ENCODE measurements at regions not wholly inside any gene's neighbourhood (a gene's known extent, or its start where the extent isn't known, plus 50 kb on each side); places are given as distances from the start of the nearest gene placed in this dataset.

DNA sequence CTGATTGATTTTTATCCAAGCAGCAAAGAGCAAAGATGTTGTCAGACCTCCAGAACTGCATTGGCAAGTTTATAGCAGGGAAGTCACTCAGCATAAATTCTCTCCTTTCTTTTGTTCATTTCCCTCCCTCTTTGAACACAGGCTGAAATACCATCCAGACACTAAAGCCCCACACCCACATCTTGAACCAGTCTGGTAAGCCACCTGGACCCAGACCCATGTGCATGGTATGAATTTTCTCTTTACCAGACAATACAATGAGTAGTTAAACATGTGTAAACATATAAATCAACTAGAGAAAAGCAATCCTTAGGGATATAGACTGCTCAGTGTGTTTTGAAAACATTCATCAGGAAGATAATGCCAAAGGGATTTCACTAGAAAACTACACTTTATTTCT, 488.3 kb upstream of the FLRT2 start:
- TF ChIP-seq FOXP2 (optimal IDR thresholded peaks at IDR 0.05; ENCODE audit: control extremely low read depth, extremely low read length, insufficient read depth) (no peak), EZH2 (IDR thresholded peaks at IDR 0.05) (no peak), POLR2AphosphoS5 (IDR thresholded peaks at IDR 0.05; ENCODE audit: borderline replicate concordance, low read depth, low read length) (no peak)
- DNase-seq (ENCODE audit: low read depth, low spot score) = no peak
- Histone ChIP-seq H3K4me3 (no peak overlapping the region), H3K27ac (no peak overlapping the region), H3K9me3 (ENCODE audit: low read depth, low read length) (no peaks in the 10 kb centered on the region), H3K36me3 (ENCODE audit: insufficient read depth, low read length) (no peaks in the 10 kb centered on the region), H3K9ac (ENCODE audit: insufficient read length) (no peak overlapping the region)

DNA sequence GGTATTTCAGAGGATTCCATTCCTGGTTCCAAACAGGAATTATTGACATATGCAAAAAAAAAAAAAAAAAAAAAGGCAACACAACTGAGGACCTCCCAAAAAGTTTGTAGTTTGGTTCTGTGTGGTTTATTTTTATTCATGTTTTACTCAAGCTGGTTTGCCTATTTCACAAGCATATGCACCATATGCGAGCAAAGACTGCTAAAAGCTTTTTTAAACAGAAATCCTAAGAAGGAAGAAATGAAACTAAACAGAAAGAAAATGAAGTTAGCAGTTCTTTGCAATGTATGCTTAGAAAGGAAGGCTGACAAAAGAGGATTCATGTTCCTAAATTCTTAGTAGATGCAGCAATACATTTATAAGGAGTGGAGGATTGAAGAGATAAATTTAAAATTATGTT, 487.6 kb upstream of the FLRT2 start:
- TF ChIP-seq POLR2AphosphoS5 (IDR thresholded peaks at IDR 0.05; ENCODE audit: borderline replicate concordance, low read depth, low read length) = no peak
- TF ChIP-seq FOXP2 (optimal IDR thresholded peaks at IDR 0.05; ENCODE audit: control extremely low read depth, extremely low read length, insufficient read depth) = no peak
- TF ChIP-seq EZH2 (IDR thresholded peaks at IDR 0.05) = no peak
- no peak overlapping the region for H3K9ac ChIP-seq (ENCODE audit: insufficient read length)

DNA sequence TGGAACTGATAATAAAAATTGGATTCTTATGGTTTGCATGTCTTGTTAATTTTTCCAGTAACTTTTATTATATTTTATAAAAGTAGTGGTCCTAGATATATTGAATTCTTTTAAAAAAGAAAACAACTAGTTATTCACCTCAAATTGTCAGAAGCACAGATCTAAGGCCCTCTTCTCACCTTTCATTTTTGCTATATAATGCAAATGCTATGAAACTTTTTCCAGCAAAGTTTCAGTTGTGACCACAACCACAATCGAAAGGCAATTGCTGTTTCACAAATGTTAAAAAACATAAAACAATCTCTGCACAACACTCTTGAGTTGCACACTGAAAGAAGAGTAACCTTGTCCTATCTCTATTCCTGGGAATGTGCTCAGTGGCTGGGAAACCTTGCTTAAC, 479.8 kb upstream of the FLRT2 start:
- TF ChIP-seq POLR2AphosphoS5 (IDR thresholded peaks at IDR 0.05; ENCODE audit: borderline replicate concordance, low read depth, low read length) (no peak), EZH2 (IDR thresholded peaks at IDR 0.05) (no peak), FOXP2 (optimal IDR thresholded peaks at IDR 0.05; ENCODE audit: control extremely low read depth, extremely low read length, insufficient read depth) (no peak)
- no peak for DNase-seq (ENCODE audit: low read depth, low spot score)
- Histone ChIP-seq H3K36me3 (ENCODE audit: insufficient read depth, low read length) (no peaks in the 10 kb centered on the region), H3K4me3 (no peak overlapping the region), H3K27ac (no peak overlapping the region), H3K9ac (ENCODE audit: insufficient read length) (no peak overlapping the region), H3K9me3 (ENCODE audit: low read depth, low read length) (no peaks in the 10 kb centered on the region)

More for the DNA sequence above, 487.6 kb upstream of the FLRT2 start:
- Histone ChIP-seq H3K4me3 (no peak overlapping the region), H3K9me3 (ENCODE audit: low read depth, low read length) (no peaks in the 10 kb centered on the region), H3K27ac (no peak overlapping the region), H3K36me3 (ENCODE audit: insufficient read depth, low read length) (no peaks in the 10 kb centered on the region)
- no peak for DNase-seq (ENCODE audit: low read depth, low spot score)

DNA sequence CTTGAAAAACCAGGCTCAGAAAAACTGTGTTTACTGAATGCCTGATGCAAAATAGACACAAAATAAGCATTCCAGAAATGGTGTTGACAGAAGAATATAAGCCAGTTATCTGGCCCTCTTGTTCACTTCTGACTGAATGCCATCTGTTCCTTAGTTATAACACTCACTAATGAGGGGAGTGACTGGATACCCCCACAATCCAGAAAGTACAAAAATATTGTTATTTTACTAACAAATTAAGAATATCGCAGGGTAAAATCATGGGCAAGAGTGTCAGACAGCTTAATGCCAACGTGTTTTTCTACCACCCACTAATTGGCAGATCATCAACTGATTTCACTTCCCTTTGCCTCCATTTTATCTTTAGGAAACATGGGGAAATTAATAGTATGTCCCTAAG, 477.3 kb upstream of the FLRT2 start:
- no peak for DNase-seq (ENCODE audit: low read depth, low spot score)
- Histone ChIP-seq H3K9me3 (ENCODE audit: low read depth, low read length) (no peaks in the 10 kb centered on the region), H3K36me3 (ENCODE audit: insufficient read depth, low read length) (no peaks in the 10 kb centered on the region), H3K27ac (no peak overlapping the region), H3K9ac (ENCODE audit: insufficient read length) (no peak overlapping the region), H3K4me3 (no peak overlapping the region)
- TF ChIP-seq FOXP2 (optimal IDR thresholded peaks at IDR 0.05; ENCODE audit: control extremely low read depth, extremely low read length, insufficient read depth) = no peak
- no peak for TF ChIP-seq EZH2 (IDR thresholded peaks at IDR 0.05)
- TF ChIP-seq POLR2AphosphoS5 (IDR thresholded peaks at IDR 0.05; ENCODE audit: borderline replicate concordance, low read depth, low read length) = no peak

DNA sequence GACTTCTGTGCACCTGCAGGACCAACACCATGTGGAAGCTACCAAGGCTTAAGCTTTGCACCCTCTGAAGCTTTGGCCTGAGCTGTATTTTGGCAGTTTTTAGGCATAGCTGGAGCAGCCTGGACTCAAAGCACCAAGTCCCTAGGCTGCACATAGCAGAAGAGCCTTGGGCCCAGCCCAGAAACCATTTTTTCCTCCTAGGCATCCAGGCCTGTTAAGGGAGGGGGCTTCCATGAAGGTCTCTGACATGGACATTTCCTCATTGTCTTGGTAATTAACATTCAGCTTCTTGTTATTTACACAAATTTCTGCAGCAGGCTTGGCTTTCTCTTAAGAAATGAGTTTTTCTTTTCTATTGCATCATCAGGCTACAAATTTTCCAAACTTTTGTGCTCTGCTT, 475.8 kb upstream of the FLRT2 start:
- no peak overlapping the region for H3K4me3 ChIP-seq
- H3K36me3 ChIP-seq (ENCODE audit: insufficient read depth, low read length) = no peaks in the 10 kb centered on the region
- H3K9ac ChIP-seq (ENCODE audit: insufficient read length) = no peak overlapping the region
- no peaks in the 10 kb centered on the region for H3K9me3 ChIP-seq (ENCODE audit: low read depth, low read length)
- TF ChIP-seq FOXP2 (optimal IDR thresholded peaks at IDR 0.05; ENCODE audit: control extremely low read depth, extremely low read length, insufficient read depth) (no peak), EZH2 (IDR thresholded peaks at IDR 0.05) (no peak), POLR2AphosphoS5 (IDR thresholded peaks at IDR 0.05; ENCODE audit: borderline replicate concordance, low read depth, low read length) (no peak)
- H3K27ac ChIP-seq = no peak overlapping the region
- no peak for DNase-seq (ENCODE audit: low read depth, low spot score)

DNA sequence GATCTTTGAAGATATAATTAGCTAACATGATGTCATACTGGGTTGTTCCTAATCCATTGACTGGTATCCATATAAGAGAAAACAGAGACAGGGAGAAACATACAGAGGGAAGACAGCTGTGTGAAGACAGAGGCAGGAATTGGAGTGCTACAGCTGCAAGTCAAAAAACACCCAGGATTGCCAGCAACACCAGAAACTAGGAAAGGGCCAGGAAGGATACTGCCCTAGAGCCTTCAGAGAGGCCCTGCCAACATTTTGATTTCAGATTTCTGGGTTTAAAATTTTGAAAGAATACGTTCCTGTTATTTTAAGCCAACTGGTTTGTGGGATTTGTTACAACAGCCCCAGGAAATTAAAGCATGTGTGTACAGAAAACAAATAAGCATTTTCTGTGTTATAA, 473.7 kb upstream of the FLRT2 start:
- H3K9me3 ChIP-seq (ENCODE audit: low read depth, low read length) = no peaks in the 10 kb centered on the region
- no peak overlapping the region for H3K27ac ChIP-seq
- DNase-seq (ENCODE audit: low read depth, low spot score) = no peak
- H3K9ac ChIP-seq (ENCODE audit: insufficient read length) = no peak overlapping the region
- no peak overlapping the region for H3K4me3 ChIP-seq
- no peak for TF ChIP-seq EZH2 (IDR thresholded peaks at IDR 0.05)
- TF ChIP-seq FOXP2 (optimal IDR thresholded peaks at IDR 0.05; ENCODE audit: control extremely low read depth, extremely low read length, insufficient read depth) = no peak
- no peak for TF ChIP-seq POLR2AphosphoS5 (IDR thresholded peaks at IDR 0.05; ENCODE audit: borderline replicate concordance, low read depth, low read length)
- H3K36me3 ChIP-seq (ENCODE audit: insufficient read depth, low read length) = no peaks in the 10 kb centered on the region

DNA sequence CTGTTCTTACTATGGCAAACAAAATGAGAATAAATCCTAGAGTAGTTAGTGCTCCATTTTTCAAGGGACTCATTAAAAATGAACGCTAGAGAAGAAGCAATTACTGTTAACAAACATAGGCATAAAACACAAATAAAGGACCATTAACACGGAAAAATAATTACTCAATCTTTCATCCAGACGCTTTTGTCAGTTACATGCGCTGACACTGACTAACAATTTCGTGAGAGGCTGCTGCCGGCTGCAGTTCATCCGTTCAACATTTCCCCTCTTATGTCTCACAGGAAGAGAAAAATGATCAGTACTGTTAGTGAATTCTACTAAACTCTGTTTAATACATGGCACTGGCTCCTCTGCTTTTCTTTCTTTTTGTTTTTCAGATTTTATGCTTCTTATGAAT, 472.7 kb upstream of the FLRT2 start:
- Histone ChIP-seq H3K27ac (no peak overlapping the region), H3K4me3 (no peak overlapping the region), H3K9ac (ENCODE audit: insufficient read length) (no peak overlapping the region), H3K9me3 (ENCODE audit: low read depth, low read length) (no peaks in the 10 kb centered on the region), H3K36me3 (ENCODE audit: insufficient read depth, low read length) (no peaks in the 10 kb centered on the region)
- TF ChIP-seq FOXP2 (optimal IDR thresholded peaks at IDR 0.05; ENCODE audit: control extremely low read depth, extremely low read length, insufficient read depth) = no peak
- no peak for TF ChIP-seq POLR2AphosphoS5 (IDR thresholded peaks at IDR 0.05; ENCODE audit: borderline replicate concordance, low read depth, low read length)
- no peak for TF ChIP-seq EZH2 (IDR thresholded peaks at IDR 0.05)
- DNase-seq (ENCODE audit: low read depth, low spot score) = no peak

DNA sequence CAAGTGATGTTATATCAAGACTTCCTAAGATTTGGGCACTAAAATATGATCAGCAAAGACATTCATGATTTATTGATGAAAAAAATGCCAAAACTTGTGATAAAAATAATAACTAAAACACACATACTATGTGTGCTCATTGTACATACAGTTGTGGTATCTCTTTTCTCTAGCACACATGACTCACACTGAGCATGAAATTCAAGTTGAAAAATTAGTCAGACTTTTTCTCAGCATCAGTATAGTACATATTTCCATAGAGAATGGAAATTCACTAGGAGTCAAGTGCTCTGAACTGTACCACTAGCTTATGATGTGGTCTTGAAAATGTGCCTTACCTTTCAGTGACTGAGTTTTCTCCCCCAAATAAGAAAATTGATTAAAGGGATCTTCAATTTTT, 471.8 kb upstream of the FLRT2 start:
- no peak for DNase-seq (ENCODE audit: low read depth, low spot score)
- no peaks in the 10 kb centered on the region for H3K9me3 ChIP-seq (ENCODE audit: low read depth, low read length)

DNA sequence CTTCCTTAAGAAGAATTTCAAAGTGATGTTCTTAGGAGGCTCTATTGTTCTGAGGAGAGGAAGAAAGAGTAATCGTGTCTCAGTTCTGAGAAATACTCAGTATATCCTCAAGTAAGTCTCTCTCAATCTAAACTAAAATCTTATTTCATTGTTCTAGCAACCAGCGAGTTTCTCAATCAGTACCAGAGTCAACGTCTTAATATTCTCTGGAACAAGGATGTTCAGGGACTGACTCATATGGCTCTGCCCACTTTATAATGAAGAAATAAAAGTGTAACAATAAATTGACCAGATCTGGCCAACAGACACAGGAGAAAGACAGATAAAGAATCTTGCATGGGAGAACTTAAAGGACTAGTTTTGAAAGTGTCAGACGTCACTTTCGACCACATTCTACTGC, 469.8 kb upstream of the FLRT2 start:
- H3K9me3 ChIP-seq (ENCODE audit: low read depth, low read length) = no peaks in the 10 kb centered on the region

More for the DNA sequence above, 471.8 kb upstream of the FLRT2 start:
- no peak overlapping the region for H3K27ac ChIP-seq
- no peak overlapping the region for H3K9ac ChIP-seq (ENCODE audit: insufficient read length)
- H3K4me3 ChIP-seq = no peak overlapping the region
- TF ChIP-seq FOXP2 (optimal IDR thresholded peaks at IDR 0.05; ENCODE audit: control extremely low read depth, extremely low read length, insufficient read depth) = no peak
- TF ChIP-seq POLR2AphosphoS5 (IDR thresholded peaks at IDR 0.05; ENCODE audit: borderline replicate concordance, low read depth, low read length) = no peak
- no peak for TF ChIP-seq EZH2 (IDR thresholded peaks at IDR 0.05)
- no peaks in the 10 kb centered on the region for H3K36me3 ChIP-seq (ENCODE audit: insufficient read depth, low read length)

More for the DNA sequence above, 469.8 kb upstream of the FLRT2 start:
- no peak for TF ChIP-seq EZH2 (IDR thresholded peaks at IDR 0.05)
- TF ChIP-seq FOXP2 (optimal IDR thresholded peaks at IDR 0.05; ENCODE audit: control extremely low read depth, extremely low read length, insufficient read depth) = no peak
- no peak for TF ChIP-seq POLR2AphosphoS5 (IDR thresholded peaks at IDR 0.05; ENCODE audit: borderline replicate concordance, low read depth, low read length)
- H3K27ac ChIP-seq = no peak overlapping the region
- H3K9ac ChIP-seq (ENCODE audit: insufficient read length) = no peak overlapping the region
- no peak overlapping the region for H3K4me3 ChIP-seq
- no peaks in the 10 kb centered on the region for H3K36me3 ChIP-seq (ENCODE audit: insufficient read depth, low read length)
- no peak for DNase-seq (ENCODE audit: low read depth, low spot score)
